ENCODE measurements at regions not wholly inside any gene's neighbourhood (a gene's known extent, or its start where the extent isn't known, plus 50 kb on each side); places are given as distances from the start of the nearest gene placed in this dataset.

GRCh38 chr3:153003862-153004261 is 158.2 kb upstream of the RAP2B start:
- intact Hi-C loops (cut with micrococcal nuclease; ENCODE audit: unreplicated experiment), result no loop called here
- Histone ChIP-seq H3K9me3 (replicated peaks; ENCODE audit: control insufficient read depth, insufficient read depth, low read length) (no peaks in the 10 kb centered on the region), H3K36me3 (ENCODE audit: control insufficient read depth in 2 of 2, insufficient read depth in 2 of 2, low read length in 1 of 2) (no peaks in the 10 kb centered on the region), H3K27ac (ENCODE audit: control insufficient read depth, insufficient read depth) (no peak overlapping the region), H3K79me2 (ENCODE audit: control insufficient read depth, insufficient read depth, low read length) (no peaks in the 10 kb centered on the region), H3K4me3 (no peak overlapping the region), H2AFZ (ENCODE audit: control insufficient read depth, low read depth, low read length) (no peak overlapping the region), H3K27me3 (replicated peaks in 1 of 2; ENCODE audit: control insufficient read depth in 2 of 2, insufficient read depth in 2 of 2, low read length in 1 of 2) (no peaks in the 10 kb centered on the region), H3K4me2 (ENCODE audit: control insufficient read depth, insufficient read depth) (no peak overlapping the region), H3K9ac (ENCODE audit: control insufficient read depth, insufficient read depth, low read length) (no peak overlapping the region), H3K4me1 (ENCODE audit: control insufficient read depth, insufficient read depth, low read length) (no peaks in the 10 kb centered on the region), H4K20me1 (ENCODE audit: control insufficient read depth, insufficient read depth) (no peaks in the 10 kb centered on the region)
- no peak for ATAC-seq
- 13% methylated on average over 1 of the region's 1 CpG for WGBS (ENCODE audit: insufficient coverage, insufficient replicate concordance, low lambda C conversion rate, missing lambda C conversion rate)
- ChIA-PET CTCF (interaction anchor here (0.8 kb wide), 1 partner anchor 39 kb away, joined by 5 read pairs; no protein-coding TSS in a partner anchor), SMC1A (ENCODE audit: uncharacterized antibody, unreplicated experiment) (no interaction called here), RAD21 (ENCODE audit: unreplicated experiment) (no interaction called here), POLR2A (no interaction called here)
- no peak for FAIRE-seq
- no TSS peak for BruUV-seq (replicated peaks)
- in situ Hi-C loops (cut with MboI), result no loop called here
- no peak for TF ChIP-seq CHD4 (IDR thresholded peaks at IDR 0.05)
- no peak for TF ChIP-seq SIX5 (IDR thresholded peaks at IDR 0.05; ENCODE audit: low read depth, low read length, severe bottlenecking)
- no peak for TF ChIP-seq TBL1XR1 (IDR thresholded peaks at IDR 0.05; ENCODE audit: low read depth, low read length)
- no peak for TF ChIP-seq FOXM1 (IDR thresholded peaks at IDR 0.05; ENCODE audit: low read depth, low read length)
- no peak for TF ChIP-seq CREM (IDR thresholded peaks at IDR 0.05; ENCODE audit: low read depth)
- no peak for TF ChIP-seq ZZZ3 (IDR thresholded peaks at IDR 0.05; ENCODE audit: control insufficient read depth, insufficient read length, low read depth)
- no peak for TF ChIP-seq TCF12 (IDR thresholded peaks at IDR 0.05; ENCODE audit: low read depth, low read length)
- TF ChIP-seq JUNB (IDR thresholded peaks at IDR 0.05), result no peak
- TF ChIP-seq ZNF384 (IDR thresholded peaks at IDR 0.05; ENCODE audit: borderline replicate concordance, low read depth, low read length), result no peak
- no peak for TF ChIP-seq EED (IDR thresholded peaks at IDR 0.05; ENCODE audit: low read depth)
- TF ChIP-seq POU2F2 (IDR thresholded peaks at IDR 0.05; ENCODE audit: borderline replicate concordance, low read depth, low read length), result no peak
- TF ChIP-seq PML (IDR thresholded peaks at IDR 0.05; ENCODE audit: low read length), result no peak
- TF ChIP-seq TCF3 (IDR thresholded peaks at IDR 0.05; ENCODE audit: borderline replicate concordance, insufficient read depth, low read depth, low read length), result no peak
- no peak for TF ChIP-seq DPF2 (IDR thresholded peaks at IDR 0.05)
- no peak for TF ChIP-seq RAD51 (IDR thresholded peaks at IDR 0.05)
- no peak for TF ChIP-seq SREBF2 (IDR thresholded peaks at IDR 0.05; ENCODE audit: low read length)
- no peak for TF ChIP-seq BCLAF1 (IDR thresholded peaks at IDR 0.05)
- TF ChIP-seq MEF2A (IDR thresholded peaks at IDR 0.05; ENCODE audit: insufficient read depth, low read depth, low read length), result no peak
- TF ChIP-seq E2F8 (IDR thresholded peaks at IDR 0.05; ENCODE audit: low read depth, partially characterized antibody), result no peak
- DNase-seq (ENCODE audit: low read depth, low spot score), result no peak

All from GM12878 (cell line).